GM06990 (cell line): ENCODE measurements at regions not wholly inside any gene's neighbourhood (a gene's known extent, or its start where the extent isn't known, plus 50 kb on each side); places are given as distances from the start of the nearest gene placed in this dataset.

Experiments used
- DNase-seq: peaks from one replicate; pipeline ENCODE4 v3.0.0-alpha.2; 2011; ENCODE audit not compliant: insufficient read length; ENCODE audit errors: extremely low read depth
- H3K27me3 ChIP-seq: replicated peaks from 2 replicates; pipeline ENCODE4 v1.6.0; 2011; ENCODE audit warnings: low read length; ENCODE audit not compliant: control insufficient read depth, insufficient read depth
- H3K36me3 ChIP-seq: 2 replicates; pipeline ENCODE4 v1.5.1; 2011; ENCODE audit warnings: low read length; ENCODE audit not compliant: control insufficient read depth, insufficient read depth
- H3K4me3 ChIP-seq: replicated peaks from 2 replicates; pipeline ENCODE4 v1.5.1; 2011; ENCODE audit warnings: low read depth, mild to moderate bottlenecking, control low read depth, low read length
- CTCF ChIP-seq: IDR thresholded peaks from 2 replicates; pipeline ENCODE4 v1.5.1; 2011; ENCODE audit warnings: low read length, control low read depth, mild to moderate bottlenecking, inconsistent platforms; ENCODE audit not compliant: insufficient read depth, poor library complexity, severe bottlenecking

GRCh38 chr7:114100810-114101209, 182.0 kb upstream of the PPP1R3A start:
- no peaks in the 10 kb centered on the region; the same call in 1 of the 2 replicates for H3K27me3 ChIP-seq
- no peak for DNase-seq
- no peaks in the 10 kb centered on the region for H3K36me3 ChIP-seq
- no peak overlapping the region for H3K4me3 ChIP-seq
- no peak for TF ChIP-seq CTCF

GRCh38 chr7:114099337-114099736, 180.5 kb upstream of the PPP1R3A start:
- H3K27me3 ChIP-seq: no peaks in the 10 kb centered on the region
- H3K4me3 ChIP-seq: no peak overlapping the region
- H3K36me3 ChIP-seq: no peaks in the 10 kb centered on the region
- TF ChIP-seq CTCF: no peak
- DNase-seq: no peak

- TF ChIP-seq CTCF: no peak
- Histone ChIP-seq H3K4me3 (no peak overlapping the region), H3K36me3 (no peaks in the 10 kb centered on the region), H3K27me3 (no peaks in the 10 kb centered on the region)
- no peak for DNase-seq
These were observed 177.1 kb upstream of the PPP1R3A start for GRCh38 chr7:114095885-114096284.

GRCh38 chr7:114088470-114088940, 169.7 kb upstream of the PPP1R3A start:
- H3K36me3 ChIP-seq: no peaks in the 10 kb centered on the region
- H3K27me3 ChIP-seq: no peaks in the 10 kb centered on the region; the same call in 1 of the 2 replicates
- DNase-seq: no peak
- no peak overlapping the region for H3K4me3 ChIP-seq
- no peak for TF ChIP-seq CTCF

- no peak for TF ChIP-seq CTCF
- H3K27me3 ChIP-seq: no peaks in the 10 kb centered on the region; the same call in 1 of the 2 replicates
- DNase-seq: no peak
- H3K36me3 ChIP-seq: no peaks in the 10 kb centered on the region
- H3K4me3 ChIP-seq: no peak overlapping the region
These were observed 169.1 kb upstream of the PPP1R3A start for GRCh38 chr7:114087653-114088469.
